Fibroblast of lung (primary cell): ENCODE measurements at regions not wholly inside any gene's neighbourhood (a gene's known extent, or its start where the extent isn't known, plus 50 kb on each side); places are given as distances from the start of the nearest gene placed in this dataset.

Source experiments
- DNase-seq, 2 donors: peaks; one replicate each; pipeline versions ENCODE4 v3.0.0 to v3.0.0-alpha.2; 2010; ENCODE audit warnings: low read depth in 2 of 2
- H2AFZ ChIP-seq: 2 replicates; pipeline ENCODE4 v1.5.1; 2012; ENCODE audit warnings: low read length, control low read depth, inconsistent platforms
- H3K27ac ChIP-seq: 2 replicates; pipeline ENCODE4 v1.5.1; 2011; ENCODE audit warnings: low read length, control low read depth; ENCODE audit not compliant: insufficient read depth
- H3K27me3 ChIP-seq: 2 replicates; pipeline ENCODE4 v1.5.1; 2011; ENCODE audit warnings: mild to moderate bottlenecking, low read length; ENCODE audit not compliant: control insufficient read depth, insufficient read depth
- H3K36me3 ChIP-seq: 2 replicates; pipeline ENCODE4 v1.5.1; 2011; ENCODE audit warnings: low read length; ENCODE audit not compliant: control insufficient read depth, insufficient read depth
- H3K4me1 ChIP-seq: 2 replicates; pipeline ENCODE4 v1.5.1; 2011; ENCODE audit warnings: low read length; ENCODE audit not compliant: control insufficient read depth, insufficient read depth; ENCODE audit errors: extremely low read depth
- H3K4me2 ChIP-seq: 2 replicates; pipeline ENCODE4 v1.5.1; 2011; ENCODE audit warnings: low read length, control low read depth; ENCODE audit not compliant: insufficient read depth; ENCODE audit errors: extremely low read depth
- H3K4me3 ChIP-seq, 4 experiments: fragments of 200-600 bp in 1 of 4; sonication (generic) in 1 of 4; replicated peaks in 1 of 4; 2 replicates each; pipeline ENCODE4 v1.5.1; 2011 to 2016; ENCODE audit warnings: low read length in 4 of 4, low read depth in 3 of 4, mild to moderate bottlenecking in 3 of 4, control low read depth in 2 of 4, inconsistent platforms in 1 of 4, mixed read lengths in 1 of 4; ENCODE audit not compliant: insufficient read depth in 1 of 4; ENCODE audit errors: control extremely low read depth in 1 of 4
- H3K79me2 ChIP-seq: 2 replicates; pipeline ENCODE4 v1.5.1; 2012; ENCODE audit warnings: mild to moderate bottlenecking, low read length, inconsistent platforms; ENCODE audit not compliant: control insufficient read depth, insufficient read depth
- H3K9ac ChIP-seq: 2 replicates; pipeline ENCODE4 v1.5.1; 2011; ENCODE audit warnings: mild to moderate bottlenecking, low read length, control low read depth; ENCODE audit not compliant: insufficient read depth
- H3K9me3 ChIP-seq: 2 replicates; pipeline ENCODE4 v1.5.1; 2012; ENCODE audit warnings: low read depth, low read length; ENCODE audit not compliant: control insufficient read depth, insufficient read depth
- H4K20me1 ChIP-seq: 2 replicates; pipeline ENCODE4 v1.5.1; 2011; ENCODE audit warnings: low read length; ENCODE audit not compliant: control insufficient read depth, insufficient read depth; ENCODE audit errors: extremely low read depth
- EZH2 ChIP-seq: IDR thresholded peaks from 2 replicates; pipeline ENCODE4 v1.5.1; 2012; ENCODE audit warnings: low read length, control low read depth, mild to moderate bottlenecking; ENCODE audit errors: missing control alignments
- TF ChIP-seq, protein P1 (sequence below), 2 donors: IDR thresholded peaks in 1 of 2; conservative IDR thresholded peaks in 1 of 2; 1 replicate in 1 of 2; 2 replicates in 1 of 2; pipeline ENCODE4 v1.5.1; 2011 to 2012; ENCODE audit warnings: low read length in 2 of 2, control low read depth in 1 of 2, inconsistent platforms in 1 of 2, low read depth in 1 of 2, mild to moderate bottlenecking in 1 of 2

DNA sequence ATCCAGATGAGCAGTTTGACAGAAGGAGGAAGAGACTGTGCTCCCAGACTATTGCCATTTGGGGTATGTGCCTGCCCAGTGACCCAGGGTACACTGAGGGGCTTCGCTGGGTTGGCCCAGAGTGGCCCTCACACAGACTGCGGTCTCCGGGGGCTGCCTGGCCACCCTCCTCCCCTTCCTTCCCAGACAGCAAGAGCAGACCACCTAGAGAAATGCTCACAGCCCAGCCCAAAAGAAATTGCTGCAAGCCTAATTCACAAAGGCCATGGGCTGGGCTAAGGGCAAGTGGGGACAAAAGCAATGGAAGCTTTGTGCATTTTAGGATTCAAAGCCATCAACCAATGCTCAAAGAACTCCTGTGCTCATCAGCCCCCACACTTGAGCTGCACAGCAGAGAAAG is 277.6 kb downstream of the CDC5L start:
- Histone ChIP-seq H4K20me1 (no peaks in the 10 kb centered on the region), H3K4me1 (peaks cover 8% of the 10 kb centered on the region), H3K4me2 (no peak overlapping the region), H3K4me3 (no peak overlapping the region), H3K27ac (no peak overlapping the region), H3K9ac (no peak overlapping the region), H3K9me3 (no peaks in the 10 kb centered on the region), H3K27me3 (peaks cover 2% of the 10 kb centered on the region), H2AFZ (no peak overlapping the region), H3K79me2 (no peaks in the 10 kb centered on the region), H3K36me3 (no peaks in the 10 kb centered on the region)
- no peak for TF ChIP-seq EZH2
- TF ChIP-seq, protein P1, sequence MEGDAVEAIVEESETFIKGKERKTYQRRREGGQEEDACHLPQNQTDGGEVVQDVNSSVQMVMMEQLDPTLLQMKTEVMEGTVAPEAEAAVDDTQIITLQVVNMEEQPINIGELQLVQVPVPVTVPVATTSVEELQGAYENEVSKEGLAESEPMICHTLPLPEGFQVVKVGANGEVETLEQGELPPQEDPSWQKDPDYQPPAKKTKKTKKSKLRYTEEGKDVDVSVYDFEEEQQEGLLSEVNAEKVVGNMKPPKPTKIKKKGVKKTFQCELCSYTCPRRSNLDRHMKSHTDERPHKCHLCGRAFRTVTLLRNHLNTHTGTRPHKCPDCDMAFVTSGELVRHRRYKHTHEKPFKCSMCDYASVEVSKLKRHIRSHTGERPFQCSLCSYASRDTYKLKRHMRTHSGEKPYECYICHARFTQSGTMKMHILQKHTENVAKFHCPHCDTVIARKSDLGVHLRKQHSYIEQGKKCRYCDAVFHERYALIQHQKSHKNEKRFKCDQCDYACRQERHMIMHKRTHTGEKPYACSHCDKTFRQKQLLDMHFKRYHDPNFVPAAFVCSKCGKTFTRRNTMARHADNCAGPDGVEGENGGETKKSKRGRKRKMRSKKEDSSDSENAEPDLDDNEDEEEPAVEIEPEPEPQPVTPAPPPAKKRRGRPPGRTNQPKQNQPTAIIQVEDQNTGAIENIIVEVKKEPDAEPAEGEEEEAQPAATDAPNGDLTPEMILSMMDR (conservative IDR thresholded peaks at IDR 0.05 in 1 of 2, IDR thresholded peaks at IDR 0.05 in 1 of 2; ENCODE audit: low read depth in 1 of 2, low read length in 2 of 2) = no peak
- DNase-seq = no peak

DNA sequence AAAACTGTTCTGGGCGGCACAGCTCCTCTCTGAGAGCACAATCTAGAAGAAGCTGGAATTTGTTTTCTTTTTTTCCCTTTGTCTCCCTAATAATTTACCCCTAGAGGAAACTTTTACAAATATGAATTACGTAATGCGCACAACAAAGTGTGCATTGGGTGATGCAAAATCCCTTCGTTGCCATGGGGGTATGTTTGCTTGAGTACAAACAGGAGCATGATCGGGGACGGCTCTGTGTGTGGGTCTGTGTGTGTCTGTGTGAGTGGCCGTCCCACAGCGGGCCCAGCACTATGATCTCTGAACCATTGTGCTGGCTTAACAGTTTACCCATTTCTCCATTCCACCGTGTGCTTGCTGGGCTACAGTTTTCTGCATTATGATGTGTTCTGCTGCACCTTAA is 278.2 kb downstream of the CDC5L start:
- Histone ChIP-seq H3K79me2 (no peaks in the 10 kb centered on the region), H3K27ac (no peak overlapping the region), H3K4me2 (no peak overlapping the region), H3K4me1 (peaks cover 8% of the 10 kb centered on the region), H3K9me3 (no peaks in the 10 kb centered on the region), H3K36me3 (no peaks in the 10 kb centered on the region), H3K4me3 (no peak overlapping the region), H3K27me3 (peaks cover 2% of the 10 kb centered on the region), H2AFZ (no peak overlapping the region), H4K20me1 (no peaks in the 10 kb centered on the region), H3K9ac (no peak overlapping the region)
- TF ChIP-seq, protein P1 (conservative IDR thresholded peaks at IDR 0.05 in 1 of 2, IDR thresholded peaks at IDR 0.05 in 1 of 2; ENCODE audit: low read depth in 1 of 2, low read length in 2 of 2) = no peak
- TF ChIP-seq EZH2 = no peak
- DNase-seq = no peak

DNA sequence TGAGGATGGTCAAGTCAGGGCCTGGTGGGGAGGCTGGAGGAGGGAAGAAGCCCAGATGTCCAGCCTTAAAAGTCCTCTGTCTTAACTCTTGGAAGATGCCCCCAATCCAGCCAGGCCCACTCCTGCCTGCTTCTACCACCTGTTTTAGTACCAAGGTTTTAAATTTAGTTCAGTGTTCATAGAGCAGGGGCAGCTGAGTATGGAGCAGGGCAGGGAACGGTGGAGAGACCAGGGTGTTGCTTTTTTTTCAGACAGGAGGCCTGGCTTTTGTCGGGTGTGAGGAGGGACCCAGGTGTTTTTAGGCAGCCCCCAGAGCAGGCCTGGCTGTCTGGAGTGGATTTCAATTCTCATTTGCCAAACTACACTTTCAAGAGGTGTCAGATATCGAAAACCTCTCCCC is 278.8 kb downstream of the CDC5L start:
- H3K4me2 ChIP-seq = no peak overlapping the region
- H3K79me2 ChIP-seq = no peaks in the 10 kb centered on the region
- no peak for DNase-seq
- H3K4me1 ChIP-seq = peaks cover 8% of the 10 kb centered on the region
- peaks cover 2% of the 10 kb centered on the region for H3K27me3 ChIP-seq
- no peaks in the 10 kb centered on the region for H3K36me3 ChIP-seq
- no peaks in the 10 kb centered on the region for H3K9me3 ChIP-seq
- H2AFZ ChIP-seq = no peak overlapping the region
- no peak overlapping the region for H3K9ac ChIP-seq
- H3K4me3 ChIP-seq = no peak overlapping the region
- TF ChIP-seq, protein P1 (conservative IDR thresholded peaks at IDR 0.05 in 1 of 2, IDR thresholded peaks at IDR 0.05 in 1 of 2; ENCODE audit: low read depth in 1 of 2, low read length in 2 of 2) = no peak
- TF ChIP-seq EZH2 = no peak
- H3K27ac ChIP-seq = no peak overlapping the region
- no peaks in the 10 kb centered on the region for H4K20me1 ChIP-seq
